SIG-M5 treated with dmso at 0.1 percent for 504 hours (cell line): ENCODE measurements at regions not wholly inside any gene's neighbourhood (a gene's known extent, or its start where the extent isn't known, plus 50 kb on each side); places are given as distances from the start of the nearest gene placed in this dataset.
A peak's percentile ranks its signal among the peaks of the same experiment; 100 is the strongest.
"Not testable (repeated sequence)": the region's sequence is repeated elsewhere in the genome, so short reads cannot be mapped to it uniquely, and the experiment has no call there.

Experiments
- DNase-seq: peaks from one replicate; lab custom pipeline; 2025; ENCODE audit not compliant: unreplicated experiment; lab: John Stamatoyannopoulos, UW

- DNase-seq = no peak
Observed at GRCh38 chr7:91398341-91398740, 134.1 kb downstream of the FZD1 start.

- no peak for DNase-seq
Observed at GRCh38 chr7:91405092-91405788, 141.0 kb downstream of the FZD1 start.

- not testable (repeated sequence) for DNase-seq
Observed at GRCh38 chr7:91405873-91406272, 141.6 kb downstream of the FZD1 start.

GRCh38 chr7:91407942-91408341 is 143.7 kb downstream of the FZD1 start:
- DNase-seq = no peak

GRCh38 chr7:91408388-91409154 is 144.3 kb downstream of the FZD1 start:
- DNase-seq = no peak

- peak; percentile 1 for DNase-seq
Observed at GRCh38 chr7:91411060-91411459, 146.8 kb downstream of the FZD1 start.

- no peak for DNase-seq
Observed at GRCh38 chr7:91412298-91412697, 148.1 kb downstream of the FZD1 start.

GRCh38 chr7:91414734-91415133 is 150.5 kb downstream of the FZD1 start:
- no peak for DNase-seq

GRCh38 chr7:91416155-91416865 is 152.1 kb downstream of the FZD1 start:
- no peak for DNase-seq

- no peak for DNase-seq
Observed at GRCh38 chr7:91420606-91421005, 156.4 kb downstream of the FZD1 start.

- DNase-seq = no peak
Observed at GRCh38 chr7:91421018-91421417, 156.8 kb downstream of the FZD1 start.

GRCh38 chr7:91424371-91424770 is 160.1 kb downstream of the FZD1 start:
- no peak for DNase-seq

- no peak for DNase-seq
Observed at GRCh38 chr7:91425149-91425548, 160.9 kb downstream of the FZD1 start.

GRCh38 chr7:91427051-91427450 is 162.8 kb downstream of the FZD1 start:
- DNase-seq = no peak

- no peak for DNase-seq
Observed at GRCh38 chr7:91431601-91432000, 167.4 kb downstream of the FZD1 start.

GRCh38 chr7:91434836-91435235 is 170.6 kb downstream of the FZD1 start:
- no peak for DNase-seq

GRCh38 chr7:91435381-91436059 is 171.3 kb downstream of the FZD1 start:
- no peak for DNase-seq

- no peak for DNase-seq
Observed at GRCh38 chr7:91436655-91437054, 172.4 kb downstream of the FZD1 start.

- DNase-seq = not testable (repeated sequence)
Observed at GRCh38 chr7:91440198-91440597, 176.0 kb downstream of the FZD1 start.

- no peak for DNase-seq
Observed at GRCh38 chr7:91443862-91444261, 179.6 kb downstream of the FZD1 start.

- peak; percentile 65 for DNase-seq
Observed at GRCh38 chr7:91446819-91447218, 182.6 kb downstream of the FZD1 start.
